ENCODE measurements at regions not wholly inside any gene's neighbourhood (a gene's known extent, or its start where the extent isn't known, plus 50 kb on each side); places are given as distances from the start of the nearest gene placed in this dataset.

DNA sequence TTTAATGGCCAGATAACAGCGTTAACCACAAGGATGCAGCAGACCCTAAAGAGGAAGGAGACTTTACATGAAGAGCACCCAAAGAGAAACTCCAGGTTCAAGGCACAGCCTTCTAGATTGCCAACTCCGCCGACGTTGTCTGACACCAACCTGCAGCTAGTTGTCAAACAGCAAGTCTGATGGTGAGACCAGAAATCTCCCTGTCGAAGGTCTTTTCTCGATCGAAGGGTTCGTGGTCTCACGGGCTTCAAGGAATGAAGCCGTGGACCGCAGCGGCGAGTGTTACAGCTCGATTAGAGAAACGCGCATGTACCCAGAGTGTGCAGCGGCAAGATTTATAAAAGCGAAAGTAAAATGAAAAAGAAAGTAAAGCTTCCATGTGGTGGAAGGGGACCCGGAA lies 656.3 kb downstream of the XIRP2 start:
- intact Hi-C loops (cut with DNase I): no loop called here
- H3K27ac ChIP-seq: no peak overlapping the region
- H3K27me3 ChIP-seq (replicated peaks; ENCODE audit: insufficient read depth): no peaks in the 10 kb centered on the region
- no peak overlapping the region for H3K4me3 ChIP-seq
- H3K9me3 ChIP-seq: no peaks in the 10 kb centered on the region
- H3K36me3 ChIP-seq: no peaks in the 10 kb centered on the region
- TF ChIP-seq POLR2AphosphoS5 (IDR thresholded peaks at IDR 0.05): no peak
- no peak for TF ChIP-seq POLR2A (IDR thresholded peaks at IDR 0.05)
- TF ChIP-seq, protein P1, sequence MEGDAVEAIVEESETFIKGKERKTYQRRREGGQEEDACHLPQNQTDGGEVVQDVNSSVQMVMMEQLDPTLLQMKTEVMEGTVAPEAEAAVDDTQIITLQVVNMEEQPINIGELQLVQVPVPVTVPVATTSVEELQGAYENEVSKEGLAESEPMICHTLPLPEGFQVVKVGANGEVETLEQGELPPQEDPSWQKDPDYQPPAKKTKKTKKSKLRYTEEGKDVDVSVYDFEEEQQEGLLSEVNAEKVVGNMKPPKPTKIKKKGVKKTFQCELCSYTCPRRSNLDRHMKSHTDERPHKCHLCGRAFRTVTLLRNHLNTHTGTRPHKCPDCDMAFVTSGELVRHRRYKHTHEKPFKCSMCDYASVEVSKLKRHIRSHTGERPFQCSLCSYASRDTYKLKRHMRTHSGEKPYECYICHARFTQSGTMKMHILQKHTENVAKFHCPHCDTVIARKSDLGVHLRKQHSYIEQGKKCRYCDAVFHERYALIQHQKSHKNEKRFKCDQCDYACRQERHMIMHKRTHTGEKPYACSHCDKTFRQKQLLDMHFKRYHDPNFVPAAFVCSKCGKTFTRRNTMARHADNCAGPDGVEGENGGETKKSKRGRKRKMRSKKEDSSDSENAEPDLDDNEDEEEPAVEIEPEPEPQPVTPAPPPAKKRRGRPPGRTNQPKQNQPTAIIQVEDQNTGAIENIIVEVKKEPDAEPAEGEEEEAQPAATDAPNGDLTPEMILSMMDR (IDR thresholded peaks at IDR 0.05): no peak
- no peak for DNase-seq (ENCODE audit: low spot score)
- WGBS: 97% methylated on average over 19 of the region's 19 CpGs
- H3K4me1 ChIP-seq (replicated peaks): no peaks in the 10 kb centered on the region

DNA sequence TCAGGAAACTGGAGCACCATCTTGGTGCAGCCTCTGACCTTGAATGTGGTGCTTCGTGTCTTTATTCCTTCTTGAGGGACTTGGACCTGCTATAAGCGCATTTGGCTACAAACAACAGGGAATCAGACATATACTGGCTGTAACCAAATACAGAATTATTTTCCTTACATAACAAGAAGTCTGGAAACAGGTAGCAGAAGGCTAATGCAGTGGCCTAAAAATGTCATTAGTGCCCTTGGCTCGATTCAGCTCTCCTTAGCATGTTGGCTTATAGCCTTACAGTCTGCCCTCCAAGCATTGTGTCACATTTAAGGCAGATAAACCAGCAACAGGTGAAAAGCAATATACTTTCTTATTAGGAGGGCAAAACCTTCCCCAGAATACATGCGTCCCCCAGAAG lies 655.4 kb downstream of the XIRP2 start:
- H3K9me3 ChIP-seq: no peaks in the 10 kb centered on the region
- no peak overlapping the region for H3K27ac ChIP-seq
- H3K4me3 ChIP-seq: no peak overlapping the region
- WGBS: 96% methylated on average over 4 of the region's 4 CpGs
- intact Hi-C loops (cut with DNase I): no loop called here
- TF ChIP-seq, protein P1 (IDR thresholded peaks at IDR 0.05): no peak
- no peaks in the 10 kb centered on the region for H3K4me1 ChIP-seq (replicated peaks)
- no peaks in the 10 kb centered on the region for H3K36me3 ChIP-seq
- DNase-seq (ENCODE audit: low spot score): no peak
- H3K27me3 ChIP-seq (replicated peaks; ENCODE audit: insufficient read depth): no peaks in the 10 kb centered on the region

DNA sequence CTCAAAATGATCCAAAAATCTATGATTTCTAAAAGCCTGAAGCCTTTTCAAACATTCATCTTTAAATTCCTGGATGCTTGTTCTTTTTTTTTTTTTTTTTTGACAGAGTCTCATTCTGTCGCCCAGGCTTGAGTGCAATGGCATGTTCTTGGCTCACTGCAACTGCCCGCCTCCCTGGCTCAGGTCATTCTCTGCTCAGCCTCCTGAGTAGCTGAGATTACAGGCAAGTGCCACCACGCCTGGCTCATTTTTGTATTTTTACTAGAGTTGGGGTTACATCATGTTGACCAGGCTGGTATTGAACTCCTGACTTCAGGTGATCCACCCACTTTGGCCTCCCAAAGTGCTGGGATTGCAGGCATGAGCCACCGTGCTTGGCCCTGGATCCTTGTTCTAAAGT lies 649.5 kb downstream of the XIRP2 start:
- no peak for DNase-seq (ENCODE audit: low spot score)
- Histone ChIP-seq H3K27ac (no peak overlapping the region), H3K4me1 (replicated peaks) (no peaks in the 10 kb centered on the region), H3K27me3 (replicated peaks; ENCODE audit: insufficient read depth) (no peaks in the 10 kb centered on the region), H3K4me3 (no peak overlapping the region), H3K9me3 (no peaks in the 10 kb centered on the region), H3K36me3 (no peaks in the 10 kb centered on the region)
- 46% methylated on average over 4 of the region's 4 CpGs for WGBS
- intact Hi-C loops (cut with DNase I): no loop called here
- TF ChIP-seq POLR2A (IDR thresholded peaks at IDR 0.05): no peak

DNA sequence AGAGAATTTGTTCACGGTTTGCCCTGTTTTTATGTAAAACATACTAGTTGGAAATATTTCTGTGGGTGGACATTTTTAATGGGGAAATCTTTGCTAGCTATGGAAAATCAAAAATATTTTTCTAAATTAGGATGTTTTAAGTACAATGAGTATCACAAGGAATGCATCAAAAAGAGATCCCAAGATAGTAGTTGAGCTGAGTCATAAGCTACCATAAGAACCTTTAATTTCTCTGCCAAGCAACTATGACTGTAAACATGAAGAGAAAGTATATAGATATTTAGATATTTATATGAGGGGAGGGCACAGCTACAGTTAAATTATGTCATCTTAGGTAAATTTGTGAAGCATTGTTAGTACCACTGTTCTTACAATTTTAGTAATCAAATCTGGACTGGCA lies 646.2 kb downstream of the XIRP2 start:
- no peak for DNase-seq (ENCODE audit: low spot score)
- Histone ChIP-seq H3K9me3 (no peaks in the 10 kb centered on the region), H3K27ac (no peak overlapping the region), H3K36me3 (no peaks in the 10 kb centered on the region), H3K4me1 (replicated peaks) (no peaks in the 10 kb centered on the region), H3K4me3 (no peak overlapping the region), H3K27me3 (replicated peaks; ENCODE audit: insufficient read depth) (no peaks in the 10 kb centered on the region)
- intact Hi-C loops (cut with DNase I): no loop called here
- 87% methylated on average over 1 of the region's 1 CpG for WGBS
- TF ChIP-seq, protein P1 (IDR thresholded peaks at IDR 0.05): no peak
- TF ChIP-seq POLR2AphosphoS5 (IDR thresholded peaks at IDR 0.05) (no peak), POLR2A (IDR thresholded peaks at IDR 0.05) (no peak)

DNA sequence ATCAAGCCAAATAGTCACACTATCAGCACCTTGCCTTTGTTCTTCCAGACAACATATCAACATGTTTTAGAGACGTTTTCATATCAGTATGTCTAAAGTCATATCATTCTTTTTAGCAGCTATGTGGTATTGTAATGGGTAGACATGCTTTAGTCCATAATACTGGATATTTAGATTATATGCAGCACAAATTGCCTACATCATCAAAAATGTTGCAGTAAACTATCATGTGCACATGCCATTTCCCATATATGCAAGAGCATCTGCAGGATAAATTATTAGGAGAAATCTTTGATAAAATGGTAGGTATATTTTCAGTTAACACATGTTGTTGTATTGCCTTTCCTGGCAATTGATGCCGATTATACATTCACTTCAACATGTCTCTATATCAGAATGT lies 636.5 kb downstream of the XIRP2 start:
- TF ChIP-seq POLR2A (IDR thresholded peaks at IDR 0.05) (no peak), POLR2AphosphoS5 (IDR thresholded peaks at IDR 0.05) (no peak)
- TF ChIP-seq, protein P1 (IDR thresholded peaks at IDR 0.05): no peak
- no peaks in the 10 kb centered on the region for H3K27me3 ChIP-seq (replicated peaks; ENCODE audit: insufficient read depth)
- 77% methylated on average over 2 of the region's 2 CpGs for WGBS
- no peaks in the 10 kb centered on the region for H3K9me3 ChIP-seq
- no peak overlapping the region for H3K27ac ChIP-seq
- intact Hi-C loops (cut with DNase I): no loop called here
- H3K36me3 ChIP-seq: no peaks in the 10 kb centered on the region
- no peak overlapping the region for H3K4me3 ChIP-seq
- H3K4me1 ChIP-seq (replicated peaks): no peaks in the 10 kb centered on the region
- DNase-seq (ENCODE audit: low spot score): no peak
